ENCODE measurements at regions not wholly inside any gene's neighbourhood (a gene's known extent, or its start where the extent isn't known, plus 50 kb on each side); places are given as distances from the start of the nearest gene placed in this dataset.

DNA sequence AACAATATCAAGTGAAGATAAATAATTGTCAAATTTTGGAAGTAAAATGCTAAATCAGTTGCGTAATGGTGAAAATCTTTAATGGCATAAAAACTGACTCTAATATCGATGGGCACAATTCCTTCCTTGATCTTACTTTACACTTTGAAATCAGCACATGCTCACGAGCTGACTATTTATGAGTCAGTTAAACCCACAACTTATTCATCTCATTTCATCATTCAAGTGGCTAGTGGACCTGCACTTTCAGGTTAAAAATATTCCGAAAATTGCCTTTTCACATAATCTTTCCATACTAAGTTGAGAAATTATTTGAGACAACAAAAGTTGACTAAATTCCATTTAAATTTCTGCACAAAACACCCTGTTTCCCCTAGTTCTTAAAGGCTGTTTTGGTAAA is 582.1 kb upstream of the TENM3 start:
- peak; percentile 56 for DNase-seq (ENCODE audit: low read depth)
- H3K4me3 ChIP-seq (ENCODE audit: control insufficient read depth, low read depth, low read length) = no peak overlapping the region
- TF ChIP-seq, protein P1, sequence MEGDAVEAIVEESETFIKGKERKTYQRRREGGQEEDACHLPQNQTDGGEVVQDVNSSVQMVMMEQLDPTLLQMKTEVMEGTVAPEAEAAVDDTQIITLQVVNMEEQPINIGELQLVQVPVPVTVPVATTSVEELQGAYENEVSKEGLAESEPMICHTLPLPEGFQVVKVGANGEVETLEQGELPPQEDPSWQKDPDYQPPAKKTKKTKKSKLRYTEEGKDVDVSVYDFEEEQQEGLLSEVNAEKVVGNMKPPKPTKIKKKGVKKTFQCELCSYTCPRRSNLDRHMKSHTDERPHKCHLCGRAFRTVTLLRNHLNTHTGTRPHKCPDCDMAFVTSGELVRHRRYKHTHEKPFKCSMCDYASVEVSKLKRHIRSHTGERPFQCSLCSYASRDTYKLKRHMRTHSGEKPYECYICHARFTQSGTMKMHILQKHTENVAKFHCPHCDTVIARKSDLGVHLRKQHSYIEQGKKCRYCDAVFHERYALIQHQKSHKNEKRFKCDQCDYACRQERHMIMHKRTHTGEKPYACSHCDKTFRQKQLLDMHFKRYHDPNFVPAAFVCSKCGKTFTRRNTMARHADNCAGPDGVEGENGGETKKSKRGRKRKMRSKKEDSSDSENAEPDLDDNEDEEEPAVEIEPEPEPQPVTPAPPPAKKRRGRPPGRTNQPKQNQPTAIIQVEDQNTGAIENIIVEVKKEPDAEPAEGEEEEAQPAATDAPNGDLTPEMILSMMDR (IDR thresholded peaks at IDR 0.05; ENCODE audit: control insufficient read depth, insufficient read depth, low read depth, low read length, missing control alignments) = no peak

DNA sequence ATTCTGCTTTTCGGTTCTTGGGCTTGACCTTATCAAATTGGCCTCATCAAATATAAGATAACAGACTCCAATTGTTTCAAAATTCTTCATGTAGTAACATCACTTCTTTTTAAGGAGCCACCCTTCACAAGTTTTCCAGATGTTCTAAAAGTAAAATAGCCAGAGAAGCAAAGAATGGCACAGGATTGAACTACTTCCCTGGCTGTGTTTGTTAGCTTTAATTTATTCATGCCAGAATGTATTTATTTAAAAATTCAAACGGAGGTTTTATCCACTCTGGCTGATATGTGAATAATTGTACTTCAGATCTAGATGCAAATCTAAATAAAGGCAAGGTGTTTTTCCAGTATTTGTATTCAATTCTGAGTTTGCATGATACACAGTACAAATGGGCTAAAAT is 581.3 kb upstream of the TENM3 start:
- no peak overlapping the region for H3K4me3 ChIP-seq (ENCODE audit: control insufficient read depth, low read depth, low read length)
- DNase-seq (ENCODE audit: low read depth) = no peak

DNA sequence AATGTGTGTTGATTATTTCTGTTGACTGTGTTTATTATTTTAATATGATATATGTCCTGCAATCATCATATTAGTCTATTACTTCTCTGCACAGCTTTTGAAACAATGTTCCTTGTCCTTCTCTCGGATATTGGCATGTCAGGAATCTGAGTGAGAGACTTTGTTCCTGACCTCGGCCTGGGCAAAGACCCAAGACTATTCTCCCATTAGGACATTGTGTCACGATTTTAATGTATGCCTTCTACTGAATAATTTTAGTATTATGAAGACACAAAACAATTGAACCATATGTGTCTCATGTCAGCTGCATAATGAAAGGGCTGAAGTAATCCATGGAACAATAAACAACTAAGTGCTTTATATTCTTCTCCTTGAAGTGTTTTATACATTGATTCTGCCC is 580.8 kb upstream of the TENM3 start:
- TF ChIP-seq, protein P1 (IDR thresholded peaks at IDR 0.05; ENCODE audit: control insufficient read depth, insufficient read depth, low read depth, low read length, missing control alignments) = no peak
- no peak for DNase-seq (ENCODE audit: low read depth)
- no peak overlapping the region for H3K4me3 ChIP-seq (ENCODE audit: control insufficient read depth, low read depth, low read length)

More for the DNA sequence above, 581.3 kb upstream of the TENM3 start:
- TF ChIP-seq, protein P1 (IDR thresholded peaks at IDR 0.05; ENCODE audit: control insufficient read depth, insufficient read depth, low read depth, low read length, missing control alignments) = no peak

DNA sequence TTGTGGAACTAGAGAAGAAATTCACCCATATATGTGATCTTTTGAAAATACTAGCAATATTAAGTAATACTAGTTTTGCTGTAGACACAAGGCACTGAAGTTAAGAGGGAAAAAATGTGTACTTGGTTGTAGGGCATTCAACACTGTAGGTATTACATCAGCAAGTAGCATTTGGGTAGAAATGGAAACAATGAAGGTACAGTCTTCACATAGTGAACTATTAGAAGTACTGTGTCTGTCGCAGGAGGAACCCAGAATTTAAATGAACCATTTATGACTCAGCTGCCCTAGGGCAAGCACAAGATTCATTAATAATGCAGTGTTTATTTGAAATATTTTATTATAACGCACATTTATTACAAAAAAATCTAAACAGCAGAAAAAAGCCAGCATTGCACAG is 572.7 kb upstream of the TENM3 start:
- H3K4me3 ChIP-seq (ENCODE audit: control insufficient read depth, low read depth, low read length) = no peak overlapping the region
- TF ChIP-seq, protein P1 (IDR thresholded peaks at IDR 0.05; ENCODE audit: control insufficient read depth, insufficient read depth, low read depth, low read length, missing control alignments) = no peak
- no peak for DNase-seq (ENCODE audit: low read depth)

DNA sequence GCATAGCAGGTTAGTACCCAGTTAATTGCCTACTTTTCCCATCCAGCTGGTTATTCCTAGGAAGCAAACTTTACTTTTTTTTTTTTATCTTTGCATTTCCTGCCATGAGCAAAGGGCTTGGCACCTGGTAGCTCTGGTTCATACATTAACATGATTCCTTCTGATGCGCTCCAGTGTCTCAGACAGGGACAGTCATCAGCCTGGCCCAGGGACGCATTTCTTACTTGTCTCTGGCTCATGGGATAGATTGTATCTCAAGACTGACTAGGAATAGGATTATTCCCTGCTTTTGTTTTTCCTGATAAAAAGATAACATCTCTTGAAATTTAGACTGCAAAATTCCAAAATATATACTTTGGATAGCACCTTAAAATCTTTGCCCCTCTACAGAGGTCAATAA is 571.5 kb upstream of the TENM3 start:
- H3K4me3 ChIP-seq (ENCODE audit: control insufficient read depth, low read depth, low read length) = no peak overlapping the region
- TF ChIP-seq, protein P1 (IDR thresholded peaks at IDR 0.05; ENCODE audit: control insufficient read depth, insufficient read depth, low read depth, low read length, missing control alignments) = no peak
- no peak for DNase-seq (ENCODE audit: low read depth)

DNA sequence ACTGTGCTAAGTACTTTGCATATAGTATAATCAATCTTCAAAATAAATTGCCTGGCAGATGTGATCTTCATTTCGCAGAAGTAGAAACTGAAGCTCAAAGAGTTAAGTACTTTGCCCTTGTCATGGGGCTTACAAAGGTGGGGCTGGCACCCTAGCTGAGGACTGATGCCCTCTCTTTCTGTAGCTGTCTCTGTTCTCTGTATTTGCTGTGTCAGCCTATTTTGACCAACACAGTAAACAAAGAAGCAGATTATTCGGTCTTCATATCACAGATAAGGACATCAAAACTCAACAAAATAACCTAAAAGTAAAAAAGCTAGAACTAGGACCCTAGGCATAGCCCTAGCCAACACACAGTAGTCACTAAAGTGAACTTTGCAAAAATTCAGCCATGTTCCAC is 570.5 kb upstream of the TENM3 start:
- no peak for DNase-seq (ENCODE audit: low read depth)
- H3K4me3 ChIP-seq (ENCODE audit: control insufficient read depth, low read depth, low read length) = no peak overlapping the region
- TF ChIP-seq, protein P1 (IDR thresholded peaks at IDR 0.05; ENCODE audit: control insufficient read depth, insufficient read depth, low read depth, low read length, missing control alignments) = no peak

DNA sequence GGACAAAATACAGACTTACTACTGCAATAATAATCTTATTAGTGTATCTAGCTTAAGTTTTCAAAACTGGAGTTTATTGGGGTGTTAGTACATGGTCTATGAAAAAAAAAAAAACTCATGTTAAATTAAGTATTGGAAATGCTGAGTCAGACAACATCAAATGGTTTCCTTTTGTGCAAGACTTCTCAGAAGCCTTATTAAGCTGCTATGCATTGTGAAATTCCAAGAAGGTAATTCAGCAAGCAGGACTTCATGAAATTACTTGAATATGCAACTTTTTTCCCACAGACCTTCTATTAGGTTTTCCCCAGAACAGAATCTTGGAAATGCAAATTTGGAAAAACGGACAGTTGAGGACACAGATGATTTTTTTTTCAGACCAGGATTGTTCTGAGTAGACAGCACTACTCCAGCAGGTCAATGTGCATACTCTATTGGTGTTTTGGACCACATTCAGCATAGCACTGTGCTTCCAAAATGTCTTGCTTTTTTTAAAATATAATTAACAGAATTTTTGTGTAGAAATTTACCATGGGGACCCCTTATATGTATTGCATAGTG is 568.8 kb upstream of the TENM3 start:
- no peak overlapping the region for H3K4me3 ChIP-seq (ENCODE audit: control insufficient read depth, low read depth, low read length)
- TF ChIP-seq, protein P1 (IDR thresholded peaks at IDR 0.05; ENCODE audit: control insufficient read depth, insufficient read depth, low read depth, low read length, missing control alignments) = no peak
- peak; percentile 86 for DNase-seq (ENCODE audit: low read depth)

Measured in AG09309 (cell line).